Neural cell (in vitro differentiated cells): ENCODE measurements at regions not wholly inside any gene's neighbourhood (a gene's known extent, or its start where the extent isn't known, plus 50 kb on each side); places are given as distances from the start of the nearest gene placed in this dataset.

Experiments used
- H2AFZ ChIP-seq: fragments of 200-600, 300-800 bp; sonication (generic), shearing (Covaris generic); 2 replicates; pipeline ENCODE4 v1.6.0; 2014; ENCODE audit warnings: low read depth, mild to moderate bottlenecking, antibody characterized with exemption, low read length, moderate library complexity
- H3F3A ChIP-seq: fragments of 200-600 bp; shearing (Covaris generic); 2 replicates; pipeline ENCODE4 v1.6.1; 2016; ENCODE audit warnings: mild to moderate bottlenecking, moderate library complexity, mixed read lengths, antibody characterized with exemption, low read length; ENCODE audit not compliant: insufficient read depth, poor library complexity, severe bottlenecking
- H3K27ac ChIP-seq: fragments of 200-600, 300-800 bp; sonication (generic), shearing (Covaris generic); 2 replicates; pipeline ENCODE4 v1.5.1; 2014; ENCODE audit warnings: mild to moderate bottlenecking, low read length, moderate library complexity
- H3K27me3 ChIP-seq: fragments of 300-800, 200-600 bp; sonication (generic), shearing (Covaris generic); 2 replicates; pipeline ENCODE4 v1.6.0; 2014; ENCODE audit warnings: mild to moderate bottlenecking, low read depth, low read length, moderate library complexity; ENCODE audit not compliant: insufficient read depth
- H3K36me3 ChIP-seq: fragments of 300-800, 200-600 bp; sonication (generic), shearing (Covaris generic); 2 replicates; pipeline ENCODE4 v1.5.1; 2014; ENCODE audit warnings: mild to moderate bottlenecking, antibody characterized with exemption, low read length, moderate library complexity; ENCODE audit not compliant: insufficient read depth
- H3K4me2 ChIP-seq: fragments of 300-800, 200-600 bp; sonication (generic), shearing (Covaris generic); 2 replicates; pipeline ENCODE4 v1.6.0; 2014; ENCODE audit warnings: mild to moderate bottlenecking, low read length
- H3K4me3 ChIP-seq: fragments of 300-800, 200-600 bp; sonication (generic), shearing (Covaris generic); 2 replicates; pipeline ENCODE4 v1.5.1; 2014; ENCODE audit warnings: mild to moderate bottlenecking, low read length, moderate library complexity
- H3K79me2 ChIP-seq: fragments of 200-600 bp; shearing (Covaris generic); replicated peaks from 2 replicates; pipeline ENCODE4 v1.6.0; 2014; ENCODE audit warnings: mild to moderate bottlenecking, low read length, moderate library complexity; ENCODE audit not compliant: insufficient read depth
- H3K9ac ChIP-seq: fragments of 300-800, 200-600 bp; sonication (generic), shearing (Covaris generic); 2 replicates; pipeline ENCODE4 v1.6.1; 2016; ENCODE audit warnings: mild to moderate bottlenecking, low read length, mixed read lengths
- H3K9me2 ChIP-seq: fragments of 200-600 bp; shearing (Covaris generic); 2 replicates; pipeline ENCODE4 v1.6.1; 2016; ENCODE audit warnings: mild to moderate bottlenecking, low read length, mixed read lengths; ENCODE audit not compliant: insufficient read depth
- H3K9me3 ChIP-seq: fragments of 200-600, 300-800 bp; sonication (generic), shearing (Covaris generic); 2 replicates; pipeline ENCODE4 v1.6.1; 2016; ENCODE audit warnings: mild to moderate bottlenecking, mixed run types, low read length, moderate library complexity, mixed read lengths
- H4K20me1 ChIP-seq: fragments of 200-600 bp; shearing (Covaris generic); 2 replicates; pipeline ENCODE4 v1.6.1; 2016; ENCODE audit warnings: mild to moderate bottlenecking, mixed run types; ENCODE audit not compliant: insufficient read depth
- EP300 ChIP-seq: fragments of 450-650 bp; conservative IDR thresholded peaks from 2 replicates; pipeline ENCODE4 v1.6.1; 2014; ENCODE audit warnings: antibody characterized with exemption, mild to moderate bottlenecking, moderate library complexity; ENCODE audit not compliant: poor library complexity, severe bottlenecking
- EZH2 ChIP-seq: fragments of 200-600, 300-800 bp; shearing (Covaris generic), sonication (generic); IDR thresholded peaks from 2 replicates; pipeline ENCODE4 v1.6.1; 2014; ENCODE audit warnings: antibody characterized with exemption, low read length, borderline replicate concordance, mild to moderate bottlenecking; ENCODE audit not compliant: insufficient read depth, poor library complexity, severe bottlenecking
- MXI1 ChIP-seq: fragments of 450-650 bp; conservative IDR thresholded peaks from 2 replicates; pipeline ENCODE4 v1.6.1; 2014; ENCODE audit warnings: antibody characterized with exemption, mild to moderate bottlenecking; ENCODE audit not compliant: poor library complexity, severe bottlenecking
- POLR2AphosphoS5 ChIP-seq: IDR thresholded peaks from 2 replicates; pipeline ENCODE4 v1.6.1; 2012
- RAD21 ChIP-seq: fragments of 450-650 bp; conservative IDR thresholded peaks from 2 replicates; pipeline ENCODE4 v1.6.1; 2014; ENCODE audit warnings: antibody characterized with exemption, mild to moderate bottlenecking, moderate library complexity
- SMC3 ChIP-seq: fragments of 450-650 bp; conservative IDR thresholded peaks from 2 replicates; pipeline ENCODE4 v1.6.1; 2014; ENCODE audit warnings: antibody characterized with exemption, mild to moderate bottlenecking, moderate library complexity; ENCODE audit not compliant: poor library complexity
- TAF1 ChIP-seq: IDR thresholded peaks from 2 replicates; pipeline ENCODE4 v1.6.1; 2012; ENCODE audit warnings: low read depth
- TF ChIP-seq, protein P1 (sequence below): fragments of 450-650 bp; IDR thresholded peaks from 2 replicates; pipeline ENCODE4 v1.5.1; 2014; ENCODE audit warnings: antibody characterized with exemption, mild to moderate bottlenecking, moderate library complexity; ENCODE audit not compliant: poor library complexity, severe bottlenecking
- TF ChIP-seq, protein P2 (sequence below): IDR thresholded peaks from 2 replicates; pipeline ENCODE4 v1.6.1; 2012; ENCODE audit warnings: borderline replicate concordance

DNA sequence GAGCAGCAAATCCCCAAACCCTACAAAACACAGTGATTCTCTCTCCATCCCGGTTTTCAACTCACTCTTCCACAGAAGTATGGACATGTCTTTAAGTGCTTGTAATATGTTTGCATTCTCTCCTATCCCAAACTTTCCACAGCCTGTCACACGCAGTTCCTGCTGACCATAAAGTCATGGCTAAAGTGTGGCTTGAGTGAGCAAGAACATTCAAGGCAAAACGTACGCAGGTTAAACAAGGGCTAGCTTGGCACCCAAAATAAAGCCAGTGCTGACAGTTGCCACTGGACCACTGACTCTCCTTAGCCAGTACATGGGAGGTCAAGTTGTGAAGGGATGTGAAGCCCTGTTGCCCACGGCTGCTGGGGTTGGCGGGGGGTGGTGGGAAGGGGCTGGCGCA, 211.1 kb upstream of the IRX1 start:
- Histone ChIP-seq H2AFZ (no peak overlapping the region), H4K20me1 (no peaks in the 10 kb centered on the region), H3F3A (no peaks in the 10 kb centered on the region), H3K9me3 (no peaks in the 10 kb centered on the region), H3K27ac (no peak overlapping the region), H3K9ac (no peak overlapping the region), H3K4me2 (no peak overlapping the region), H3K4me3 (no peak overlapping the region), H3K79me2 (no peaks in the 10 kb centered on the region), H3K27me3 (no peaks in the 10 kb centered on the region), H3K9me2 (no peaks in the 10 kb centered on the region), H3K36me3 (no peaks in the 10 kb centered on the region)
- no peak for TF ChIP-seq MXI1
- TF ChIP-seq, protein P1, sequence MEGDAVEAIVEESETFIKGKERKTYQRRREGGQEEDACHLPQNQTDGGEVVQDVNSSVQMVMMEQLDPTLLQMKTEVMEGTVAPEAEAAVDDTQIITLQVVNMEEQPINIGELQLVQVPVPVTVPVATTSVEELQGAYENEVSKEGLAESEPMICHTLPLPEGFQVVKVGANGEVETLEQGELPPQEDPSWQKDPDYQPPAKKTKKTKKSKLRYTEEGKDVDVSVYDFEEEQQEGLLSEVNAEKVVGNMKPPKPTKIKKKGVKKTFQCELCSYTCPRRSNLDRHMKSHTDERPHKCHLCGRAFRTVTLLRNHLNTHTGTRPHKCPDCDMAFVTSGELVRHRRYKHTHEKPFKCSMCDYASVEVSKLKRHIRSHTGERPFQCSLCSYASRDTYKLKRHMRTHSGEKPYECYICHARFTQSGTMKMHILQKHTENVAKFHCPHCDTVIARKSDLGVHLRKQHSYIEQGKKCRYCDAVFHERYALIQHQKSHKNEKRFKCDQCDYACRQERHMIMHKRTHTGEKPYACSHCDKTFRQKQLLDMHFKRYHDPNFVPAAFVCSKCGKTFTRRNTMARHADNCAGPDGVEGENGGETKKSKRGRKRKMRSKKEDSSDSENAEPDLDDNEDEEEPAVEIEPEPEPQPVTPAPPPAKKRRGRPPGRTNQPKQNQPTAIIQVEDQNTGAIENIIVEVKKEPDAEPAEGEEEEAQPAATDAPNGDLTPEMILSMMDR: no peak
- no peak for TF ChIP-seq EZH2
- TF ChIP-seq, protein P2, sequence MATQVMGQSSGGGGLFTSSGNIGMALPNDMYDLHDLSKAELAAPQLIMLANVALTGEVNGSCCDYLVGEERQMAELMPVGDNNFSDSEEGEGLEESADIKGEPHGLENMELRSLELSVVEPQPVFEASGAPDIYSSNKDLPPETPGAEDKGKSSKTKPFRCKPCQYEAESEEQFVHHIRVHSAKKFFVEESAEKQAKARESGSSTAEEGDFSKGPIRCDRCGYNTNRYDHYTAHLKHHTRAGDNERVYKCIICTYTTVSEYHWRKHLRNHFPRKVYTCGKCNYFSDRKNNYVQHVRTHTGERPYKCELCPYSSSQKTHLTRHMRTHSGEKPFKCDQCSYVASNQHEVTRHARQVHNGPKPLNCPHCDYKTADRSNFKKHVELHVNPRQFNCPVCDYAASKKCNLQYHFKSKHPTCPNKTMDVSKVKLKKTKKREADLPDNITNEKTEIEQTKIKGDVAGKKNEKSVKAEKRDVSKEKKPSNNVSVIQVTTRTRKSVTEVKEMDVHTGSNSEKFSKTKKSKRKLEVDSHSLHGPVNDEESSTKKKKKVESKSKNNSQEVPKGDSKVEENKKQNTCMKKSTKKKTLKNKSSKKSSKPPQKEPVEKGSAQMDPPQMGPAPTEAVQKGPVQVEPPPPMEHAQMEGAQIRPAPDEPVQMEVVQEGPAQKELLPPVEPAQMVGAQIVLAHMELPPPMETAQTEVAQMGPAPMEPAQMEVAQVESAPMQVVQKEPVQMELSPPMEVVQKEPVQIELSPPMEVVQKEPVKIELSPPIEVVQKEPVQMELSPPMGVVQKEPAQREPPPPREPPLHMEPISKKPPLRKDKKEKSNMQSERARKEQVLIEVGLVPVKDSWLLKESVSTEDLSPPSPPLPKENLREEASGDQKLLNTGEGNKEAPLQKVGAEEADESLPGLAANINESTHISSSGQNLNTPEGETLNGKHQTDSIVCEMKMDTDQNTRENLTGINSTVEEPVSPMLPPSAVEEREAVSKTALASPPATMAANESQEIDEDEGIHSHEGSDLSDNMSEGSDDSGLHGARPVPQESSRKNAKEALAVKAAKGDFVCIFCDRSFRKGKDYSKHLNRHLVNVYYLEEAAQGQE: no peak
- no peak for TF ChIP-seq EP300
- TF ChIP-seq TAF1: no peak
- TF ChIP-seq SMC3: no peak
- TF ChIP-seq POLR2AphosphoS5: no peak
- TF ChIP-seq RAD21: no peak

DNA sequence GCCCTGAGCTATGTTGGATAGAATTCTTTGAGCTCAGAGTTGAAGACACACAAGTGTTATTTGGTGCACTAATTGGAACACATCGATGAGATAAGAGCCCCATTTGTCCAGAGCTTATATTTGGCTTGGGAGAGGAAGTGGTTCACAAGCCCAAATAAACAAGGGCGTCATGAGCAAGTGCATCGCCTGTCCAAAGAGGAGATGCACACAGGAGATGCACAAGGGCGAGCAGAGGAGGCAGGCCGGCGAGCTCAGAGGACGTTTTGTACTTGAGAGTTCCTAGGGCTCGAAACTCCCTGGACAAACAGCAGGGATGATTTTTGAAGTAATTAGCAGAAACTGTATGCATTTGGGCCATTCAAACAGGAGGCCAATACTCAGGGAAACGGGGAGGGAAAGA, 212.8 kb upstream of the IRX1 start:
- no peaks in the 10 kb centered on the region for H3K9me3 ChIP-seq
- no peak overlapping the region for H3K27ac ChIP-seq
- H3K4me3 ChIP-seq: no peak overlapping the region
- H3F3A ChIP-seq: no peaks in the 10 kb centered on the region
- no peak overlapping the region for H3K4me2 ChIP-seq
- H4K20me1 ChIP-seq: no peaks in the 10 kb centered on the region
- H3K36me3 ChIP-seq: no peaks in the 10 kb centered on the region
- TF ChIP-seq TAF1: no peak
- no peak for TF ChIP-seq MXI1
- H3K9me2 ChIP-seq: no peaks in the 10 kb centered on the region
- no peak overlapping the region for H2AFZ ChIP-seq
- H3K9ac ChIP-seq: no peak overlapping the region
- H3K27me3 ChIP-seq: no peaks in the 10 kb centered on the region
- no peaks in the 10 kb centered on the region for H3K79me2 ChIP-seq

DNA sequence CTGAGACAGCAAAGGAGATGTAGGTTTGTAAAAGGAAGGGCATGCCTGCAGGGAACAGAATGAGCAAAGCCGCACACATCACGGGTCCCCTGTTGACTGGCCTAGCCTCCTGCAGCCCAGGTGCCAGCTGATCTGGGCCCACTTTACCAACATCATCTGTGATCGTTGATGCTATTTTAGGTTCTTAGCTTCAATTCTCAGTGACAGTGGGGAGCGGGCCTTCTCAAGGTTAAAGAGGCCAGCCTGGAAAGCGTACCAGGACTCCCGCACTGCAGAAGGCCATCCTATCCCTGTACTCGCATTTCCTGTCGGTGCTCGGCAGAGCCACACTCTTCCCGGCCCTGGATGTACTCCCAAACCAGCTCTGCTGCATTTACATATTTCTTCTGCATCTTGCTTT, 213.5 kb upstream of the IRX1 start:
- Histone ChIP-seq H3K36me3 (no peaks in the 10 kb centered on the region), H3K4me2 (no peak overlapping the region), H3K27ac (no peak overlapping the region), H3K79me2 (no peaks in the 10 kb centered on the region), H3K9me2 (no peaks in the 10 kb centered on the region), H3K9me3 (no peaks in the 10 kb centered on the region), H3K27me3 (no peaks in the 10 kb centered on the region), H4K20me1 (no peaks in the 10 kb centered on the region), H3F3A (no peaks in the 10 kb centered on the region), H3K4me3 (no peak overlapping the region), H2AFZ (no peak overlapping the region), H3K9ac (no peak overlapping the region)
- TF ChIP-seq RAD21 (no peak), EZH2 (no peak), TAF1 (no peak), EP300 (no peak), MXI1 (no peak), SMC3 (no peak), POLR2AphosphoS5 (no peak)
- TF ChIP-seq, protein P2: no peak
- TF ChIP-seq, protein P1: no peak
